PC-9 (cell line): ENCODE measurements at regions not wholly inside any gene's neighbourhood (a gene's known extent, or its start where the extent isn't known, plus 50 kb on each side); places are given as distances from the start of the nearest gene placed in this dataset.

Experiments used
- CTCF ChIP-seq: fragments of 200-600 bp; sonication (generic); conservative IDR thresholded peaks from 2 replicates; pipeline ENCODE4 v1.6.1; 2017; ENCODE audit warnings: mixed run types, antibody characterized with exemption, mild to moderate bottlenecking, moderate library complexity
- EZH2 ChIP-seq: fragments of 200-600 bp; sonication (generic); IDR thresholded peaks from 2 replicates; pipeline ENCODE4 v1.8.0; 2017; ENCODE audit warnings: antibody characterized with exemption, low read depth

- TF ChIP-seq CTCF (no peak), EZH2 (no peak)
These were observed 448.5 kb downstream of the SOX6 start for GRCh38 chr11:15907806-15908205.
